ENCODE measurements at regions not wholly inside any gene's neighbourhood (a gene's known extent, or its start where the extent isn't known, plus 50 kb on each side); places are given as distances from the start of the nearest gene placed in this dataset.

DNA sequence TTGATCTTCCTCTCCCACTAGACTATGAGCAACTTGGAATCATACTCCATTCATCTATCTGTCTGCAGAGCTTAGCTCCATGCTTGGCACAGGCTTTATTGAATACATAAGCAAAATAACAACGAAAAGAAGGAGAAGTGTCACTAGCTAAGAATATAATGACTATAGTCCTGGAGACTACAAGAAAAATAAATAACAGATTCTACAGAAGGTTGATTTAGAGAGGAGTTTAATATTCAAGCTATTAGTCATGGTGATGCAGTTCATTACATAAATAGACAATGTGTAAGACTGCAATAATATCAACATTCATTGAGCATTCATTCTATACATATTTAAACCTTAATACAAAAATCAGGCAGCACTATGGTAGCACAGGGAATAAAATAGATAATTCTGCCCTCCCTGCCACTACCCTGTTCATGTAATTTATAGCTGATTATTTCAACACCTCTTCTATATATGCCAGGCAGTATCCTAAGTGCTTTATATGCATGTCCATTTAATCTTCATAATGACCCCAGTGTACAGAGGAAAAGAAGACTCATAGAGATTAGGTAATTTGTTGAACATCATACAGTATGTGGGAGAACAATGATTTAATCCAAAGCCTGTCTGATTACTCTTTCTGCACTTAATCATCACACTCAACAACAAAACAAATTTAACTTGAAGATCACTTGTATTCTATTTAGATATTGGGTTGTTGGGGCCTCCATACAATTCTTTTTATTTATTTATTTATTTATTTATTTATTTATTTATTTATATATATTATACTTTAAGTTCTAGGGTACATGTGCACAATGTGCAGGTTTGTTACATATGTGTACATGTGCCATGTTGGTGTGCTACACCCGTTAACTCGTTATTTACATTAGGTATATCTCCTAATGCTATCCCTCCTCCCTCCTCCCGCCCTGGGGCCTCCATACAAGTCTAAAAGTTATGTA is 165.3 kb downstream of the RNF152 start:
- no peak for DNase-seq

DNA sequence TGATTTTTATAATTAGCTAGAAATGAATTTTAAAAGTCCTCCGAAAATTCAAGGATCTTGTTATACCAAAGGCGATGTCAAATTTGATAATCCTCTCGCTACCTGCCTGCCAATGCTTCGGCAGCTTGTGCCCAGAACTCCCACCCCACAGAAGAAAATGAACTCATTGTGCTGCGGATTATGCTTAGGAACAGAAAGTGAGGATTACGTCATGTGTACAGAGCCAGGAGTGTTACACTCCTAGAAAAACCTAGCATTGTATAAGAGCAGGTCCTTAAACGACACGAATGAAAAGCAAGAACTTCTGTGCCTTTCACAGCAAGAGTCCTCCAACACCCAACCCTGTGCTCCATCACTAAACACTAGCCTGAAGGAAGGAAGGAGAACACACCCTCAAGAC is 168.3 kb downstream of the RNF152 start:
- DNase-seq: no peak

GRCh38 chr18:61722247-61722646 is 170.6 kb downstream of the RNF152 start:
- DNase-seq: no peak

GRCh38 chr18:61720496-61720895 is 172.3 kb downstream of the RNF152 start:
- DNase-seq: no peak

GRCh38 chr18:61719671-61720070 is 173.1 kb downstream of the RNF152 start:
- no peak for DNase-seq

DNA sequence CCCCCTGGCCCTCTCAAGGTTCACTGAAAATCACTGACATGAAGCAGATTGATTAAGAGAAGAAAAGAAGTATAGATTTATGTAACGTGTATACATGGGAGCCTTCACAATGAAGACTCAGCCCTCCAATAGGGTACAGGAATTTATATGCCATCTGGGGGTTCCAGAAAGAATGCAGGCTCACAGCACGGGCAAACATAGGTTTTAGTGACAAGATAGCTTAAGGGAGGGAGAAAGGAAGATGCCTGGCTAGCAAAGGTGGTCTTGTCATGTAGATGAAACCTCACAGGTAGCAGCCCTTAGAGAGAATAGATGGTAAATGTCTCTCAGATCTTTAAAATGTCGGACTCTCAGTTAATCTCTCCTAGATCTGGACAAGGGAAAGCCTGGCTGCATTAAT is 173.9 kb downstream of the RNF152 start:
- DNase-seq: no peak

DNA sequence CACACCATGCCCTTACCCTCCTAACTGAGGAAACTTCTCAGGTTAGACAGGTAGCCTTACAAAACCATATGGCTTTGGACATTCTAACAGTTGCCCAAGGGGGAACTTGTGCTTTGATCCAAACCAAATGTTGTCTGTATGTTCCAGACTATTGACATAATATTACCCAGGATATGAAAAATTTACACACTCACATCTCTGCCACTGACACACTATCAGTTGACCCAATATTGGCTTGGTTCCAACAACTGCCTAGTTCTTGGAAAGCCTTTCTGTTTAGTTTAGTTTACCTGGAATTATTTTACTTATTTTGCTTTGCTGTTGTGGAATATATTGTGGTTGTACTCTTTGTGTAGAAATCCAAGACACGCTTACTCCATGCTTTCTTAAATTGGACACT is 178.4 kb downstream of the RNF152 start:
- DNase-seq: no peak

DNA sequence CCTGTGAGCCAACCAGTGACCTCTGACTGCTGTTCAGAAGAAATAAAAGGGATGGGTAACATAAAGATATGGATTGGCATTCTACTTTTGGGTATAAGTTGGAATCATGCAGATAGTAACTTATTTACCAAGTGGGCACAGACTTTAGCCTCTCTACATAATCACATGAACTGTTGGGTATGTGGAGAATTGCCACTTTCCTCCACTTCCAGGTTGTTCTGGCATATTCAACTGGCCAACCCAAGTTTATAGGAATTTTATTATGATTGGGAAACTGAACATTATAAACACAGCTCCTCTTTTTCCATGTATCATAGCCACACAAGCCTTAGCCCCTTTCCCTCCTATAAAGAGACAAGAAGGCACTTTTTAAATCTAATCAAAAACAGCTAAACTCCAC is 179.3 kb downstream of the RNF152 start:
- no peak for DNase-seq

DNA sequence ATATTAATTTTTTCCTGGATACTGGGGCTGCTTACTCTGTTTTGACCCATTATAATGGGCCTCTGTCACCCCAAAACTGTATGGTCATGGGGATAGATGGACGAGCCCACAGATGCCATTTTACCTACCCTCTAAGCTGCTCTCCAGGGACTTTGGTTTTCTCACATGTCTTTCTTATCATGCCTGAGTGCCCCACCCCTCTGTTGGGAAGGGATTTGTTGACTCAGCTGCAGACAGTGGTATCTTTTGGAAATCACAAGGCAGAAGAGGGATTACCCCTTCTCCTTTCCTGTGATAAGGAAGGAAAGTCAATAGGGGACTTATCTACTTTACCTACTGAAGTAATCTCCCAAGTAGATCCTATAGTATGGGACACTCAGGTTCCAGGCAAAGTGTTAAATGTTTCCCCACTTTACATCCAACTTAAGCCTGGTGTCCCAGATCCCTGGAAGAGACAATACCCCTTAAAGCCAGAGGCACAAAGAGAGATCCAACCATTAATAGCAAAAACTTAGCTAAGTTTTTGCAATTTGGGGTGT is 182.7 kb downstream of the RNF152 start:
- no peak for DNase-seq

DNA sequence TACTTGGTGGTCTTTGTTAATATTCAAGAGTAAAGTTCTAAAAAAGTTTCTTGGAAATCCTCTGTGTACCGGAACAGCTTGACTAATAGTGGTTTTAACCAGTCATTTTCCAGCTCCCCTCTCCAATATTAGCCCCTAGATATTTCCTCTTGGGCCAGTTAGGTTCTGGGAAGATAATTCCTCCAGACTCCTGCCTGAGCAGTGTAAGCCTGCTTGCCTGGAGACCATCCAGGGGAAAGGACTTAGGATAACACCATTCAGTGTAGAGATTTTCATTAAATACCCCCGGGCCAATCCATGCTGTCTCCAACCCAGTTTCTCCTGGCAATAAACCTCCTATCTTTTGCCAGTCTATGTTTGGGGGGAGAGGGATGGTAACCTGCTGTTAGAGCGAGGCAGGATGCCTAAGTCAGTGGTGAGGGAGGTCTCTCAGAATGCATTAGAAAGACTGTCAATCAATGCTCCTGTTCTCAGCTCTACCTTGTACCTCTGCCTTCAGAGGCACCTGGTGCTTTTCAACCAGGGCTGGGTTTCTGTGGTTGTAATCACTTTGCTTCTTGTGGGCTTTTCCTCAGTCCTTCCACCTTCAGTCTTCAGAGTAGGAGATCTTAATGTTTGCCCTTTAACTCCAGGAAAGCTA is 186.4 kb downstream of the RNF152 start:
- DNase-seq: no peak

DNA sequence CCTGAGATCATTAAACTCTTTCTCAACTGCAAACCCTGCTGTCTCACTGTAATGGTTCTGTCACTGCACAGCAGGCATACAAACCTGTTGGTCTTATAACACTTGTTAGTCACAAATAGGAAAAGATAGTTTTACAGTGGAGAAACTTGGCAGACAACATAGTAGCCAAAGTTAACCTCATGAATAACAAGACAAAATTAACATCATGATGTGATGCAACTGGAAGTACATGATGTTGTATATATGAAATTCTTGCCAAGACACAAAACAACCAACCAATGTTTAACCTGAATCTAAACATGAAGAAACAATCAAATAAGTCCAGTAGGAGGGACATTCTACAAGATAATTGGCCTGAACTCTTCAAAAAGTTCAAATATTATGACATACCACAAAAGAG is 189.3 kb downstream of the RNF152 start:
- no peak for DNase-seq

DNA sequence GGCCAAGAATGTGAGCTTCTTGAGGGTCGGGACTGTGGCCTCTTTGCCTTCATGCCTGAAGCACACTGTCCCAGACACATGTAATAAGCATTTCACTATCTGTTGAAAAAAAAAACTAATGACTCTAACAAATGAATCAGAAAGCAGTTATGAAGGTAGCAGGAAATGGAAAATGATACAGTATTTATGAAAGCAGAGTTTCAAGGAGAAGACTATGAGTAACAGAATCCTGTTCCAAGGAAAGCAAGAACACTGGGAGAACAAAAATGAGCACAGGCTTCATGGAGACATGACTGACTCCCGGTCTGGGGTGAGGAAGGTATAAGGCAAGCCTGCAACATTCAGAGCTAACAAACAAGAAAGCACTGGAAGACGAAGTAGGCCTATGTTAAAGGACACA is 190.8 kb downstream of the RNF152 start:
- DNase-seq: no peak

GRCh38 chr18:61699397-61700110 is 193.3 kb downstream of the RNF152 start:
- DNase-seq: no peak

DNA sequence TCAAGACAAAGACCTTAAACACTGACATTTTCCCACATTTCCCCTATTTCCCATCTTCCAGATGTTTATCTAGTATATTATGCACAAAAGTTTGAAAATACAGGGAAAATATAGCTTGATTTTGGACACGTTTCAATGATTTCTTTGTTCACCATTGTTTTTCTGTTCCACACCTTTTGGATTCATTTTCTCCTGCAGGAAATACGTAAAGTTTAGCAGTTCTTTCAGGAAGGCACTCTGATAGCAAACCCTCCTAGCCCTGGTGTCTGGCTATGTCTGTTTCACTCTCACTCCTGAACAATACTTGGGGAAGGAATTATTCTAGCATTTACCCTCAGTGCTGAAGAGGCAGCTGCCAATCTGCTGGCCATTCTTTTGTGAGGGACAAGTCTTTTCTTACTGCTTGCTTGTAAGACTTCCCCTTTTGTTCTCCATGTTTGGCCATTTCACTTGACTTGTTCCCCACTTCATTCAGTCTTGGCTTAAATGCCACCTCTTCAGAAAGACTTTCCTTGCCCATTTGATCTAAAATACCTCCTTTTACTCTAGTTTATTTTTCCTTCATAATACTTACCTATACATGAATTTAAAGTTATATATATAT is 195.4 kb downstream of the RNF152 start:
- no peak for DNase-seq

DNA sequence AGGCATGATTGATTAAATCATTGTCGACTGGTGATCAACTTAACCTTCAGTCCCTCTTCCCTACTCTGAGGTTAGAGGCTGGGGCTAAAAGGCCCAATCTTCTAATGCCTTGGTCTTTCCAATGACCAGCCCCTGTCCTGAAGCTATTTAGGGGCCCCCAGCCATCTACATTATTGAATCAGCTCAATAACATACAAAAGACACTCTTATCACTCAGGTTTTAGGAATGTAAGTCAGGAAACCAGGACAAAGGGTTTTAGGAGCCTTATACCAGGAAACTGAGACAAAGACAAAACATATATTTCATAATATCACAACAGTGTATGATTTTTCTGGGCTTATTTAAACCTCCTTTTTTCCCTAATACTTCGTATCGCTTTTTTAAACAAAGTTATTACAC is 198.6 kb downstream of the RNF152 start:
- no peak for DNase-seq

DNA sequence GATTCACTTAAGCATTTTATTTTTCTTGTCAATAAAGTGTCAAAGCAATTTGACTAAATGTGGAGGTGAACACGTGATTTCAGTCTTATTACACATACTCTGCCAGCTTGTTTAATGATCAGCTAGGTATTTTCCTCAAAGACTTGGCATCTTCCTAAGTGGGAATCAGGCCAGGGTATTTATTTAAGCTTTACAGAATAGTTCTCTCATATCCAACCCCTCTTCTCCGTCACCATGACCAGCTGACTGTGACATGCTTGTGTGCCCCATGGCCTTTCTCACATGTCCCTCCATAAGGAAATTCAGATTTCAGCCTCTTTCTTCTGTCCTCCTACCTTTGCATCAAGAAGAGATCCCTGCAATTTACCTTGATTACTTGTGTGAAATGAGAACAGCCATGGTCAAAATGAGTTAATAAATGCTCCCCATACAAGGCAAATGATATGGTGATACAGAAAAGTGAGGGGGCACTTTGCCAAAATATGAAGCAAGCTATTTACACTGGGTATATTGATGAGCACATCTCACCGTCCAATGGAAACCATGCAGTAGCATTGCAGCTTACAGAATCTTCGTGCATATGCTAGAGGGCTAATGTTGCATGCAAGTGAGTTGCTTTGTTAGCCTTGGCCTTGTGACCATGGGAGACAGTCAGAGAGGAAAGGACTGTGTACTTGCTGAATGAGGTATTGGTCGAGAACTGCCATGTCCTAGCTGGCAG is 202.2 kb downstream of the RNF152 start:
- no peak for DNase-seq

- DNase-seq: no peak
These were observed 205.5 kb downstream of the RNF152 start for GRCh38 chr18:61687317-61687716.

DNA sequence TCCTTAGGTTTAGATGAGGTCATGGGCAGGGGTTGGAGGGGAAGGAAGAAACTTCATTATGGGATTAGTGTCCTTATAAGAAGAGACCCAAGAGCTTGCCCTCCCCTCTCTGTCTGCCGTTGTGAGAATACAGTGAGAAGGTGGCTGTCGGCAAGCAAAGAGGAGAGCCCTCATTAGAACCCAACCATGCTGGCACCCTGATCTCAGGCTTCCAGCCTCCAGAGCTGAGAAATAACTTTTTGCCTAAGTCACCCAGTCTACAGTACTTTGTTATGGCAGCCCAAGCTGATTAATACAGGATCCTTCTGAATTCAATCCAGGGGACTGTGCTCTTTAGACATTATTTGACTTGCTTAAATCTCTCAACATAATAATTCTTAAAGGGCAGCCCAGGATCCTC is 209.0 kb downstream of the RNF152 start:
- no peak for DNase-seq

- no peak for DNase-seq
These were observed 211.7 kb downstream of the RNF152 start for GRCh38 chr18:61681065-61681464.

DNA sequence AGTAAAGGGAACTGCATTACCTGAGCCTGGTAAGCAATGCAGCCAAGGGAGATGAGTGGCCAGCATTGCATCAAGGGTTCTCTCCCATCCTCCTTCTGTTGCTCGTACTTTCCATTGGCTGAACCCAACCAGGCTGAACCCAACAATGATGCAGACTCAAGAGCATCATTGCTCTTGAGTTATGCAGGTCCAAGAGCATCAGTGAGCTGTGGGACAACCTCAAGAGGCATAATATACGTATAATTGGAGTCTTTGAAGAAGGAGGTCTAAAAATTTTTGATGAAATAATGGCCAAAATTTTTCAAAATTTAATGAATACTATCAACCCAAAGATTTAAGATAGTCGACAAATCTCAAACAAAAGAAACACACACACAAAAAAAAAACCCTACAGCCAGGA is 213.0 kb downstream of the RNF152 start:
- no peak for DNase-seq

GRCh38 chr18:61677435-61677970 is 215.3 kb downstream of the RNF152 start:
- no peak for DNase-seq
